Stimulated activated naive CD8-positive, alpha-beta T cell treated with anti-CD3 and anti-CD28 coated beads, Interleukin-15, Interleukin-2, amounts not matched to agents 100 U/mL and 50 U/mL, for 24 hours (primary cell): ENCODE measurements at regions not wholly inside any gene's neighbourhood (a gene's known extent, or its start where the extent isn't known, plus 50 kb on each side); places are given as distances from the start of the nearest gene placed in this dataset.
"Not testable (repeated sequence)": the region's sequence is repeated elsewhere in the genome, so short reads cannot be mapped to it uniquely, and the experiment has no call there.

Source experiments
- ATAC-seq: fragments of 150-1000 bp; cut with Tn5 transposase; one replicate; pipeline ENCODE4 v1.10.0; 2021
- DNase-seq: peaks from one replicate; pipeline ENCODE4 v3.0.0; 2021

GRCh38 chr9:16276866-16277265, 593.6 kb downstream of the BNC2 start:
- DNase-seq (no peak), ATAC-seq (no peak)

- ATAC-seq (no peak), DNase-seq (no peak)
Observed at GRCh38 chr9:16277471-16277960, 593.0 kb downstream of the BNC2 start.

DNA sequence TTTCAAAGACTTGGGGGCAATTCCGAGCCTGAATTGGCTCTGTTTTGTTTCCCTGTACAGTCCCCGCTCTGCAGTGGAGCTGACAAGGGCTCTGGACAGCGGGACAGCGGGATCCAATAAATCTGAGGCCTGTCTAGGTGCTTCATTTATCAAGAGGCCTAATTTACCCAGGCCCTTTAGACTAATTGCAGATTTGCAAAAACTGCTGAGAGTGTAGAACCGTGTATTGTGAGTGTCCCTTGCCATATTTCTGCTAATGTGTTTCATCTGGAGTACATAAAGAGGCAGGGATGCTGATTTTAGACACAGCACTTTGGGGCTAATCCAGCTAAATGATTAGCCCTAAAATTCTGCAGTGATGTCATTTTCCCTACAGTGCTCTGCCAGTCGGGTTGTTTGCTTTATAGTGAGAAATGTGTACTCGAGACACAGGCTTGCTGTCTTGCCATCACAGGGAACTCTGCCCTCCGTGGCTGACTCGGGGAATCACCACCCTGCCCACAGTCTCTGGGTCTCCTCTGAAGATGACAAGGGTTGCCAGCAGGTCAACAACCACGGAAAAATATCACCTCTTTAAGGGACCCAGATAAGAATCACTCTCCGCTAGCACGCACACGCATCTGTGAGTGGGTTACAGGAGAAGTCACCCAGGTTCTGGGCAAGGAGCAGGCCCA, 592.0 kb downstream of the BNC2 start:
- no peak for ATAC-seq
- DNase-seq, result no peak

GRCh38 chr9:16281707-16282106, 588.8 kb downstream of the BNC2 start:
- ATAC-seq, result no peak
- DNase-seq, result no peak

DNA sequence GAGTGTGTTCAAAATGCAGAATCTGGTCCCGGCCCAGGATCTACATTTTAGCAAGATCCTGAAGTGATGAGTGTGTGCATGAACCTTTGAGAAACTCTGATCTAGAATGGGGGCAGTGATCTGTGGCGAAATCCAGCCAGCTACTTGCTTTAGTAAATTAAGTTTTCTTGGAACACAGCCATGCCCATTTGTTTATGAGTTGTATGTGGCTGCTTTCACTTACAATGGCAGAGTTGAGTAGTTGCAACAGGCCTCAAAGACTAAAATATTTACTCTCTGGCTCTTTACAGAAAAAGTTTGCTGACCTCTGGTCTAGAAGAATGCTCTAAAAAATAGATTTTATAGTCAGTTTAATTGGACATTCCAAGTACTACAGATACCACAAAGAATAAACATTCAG, 588.3 kb downstream of the BNC2 start:
- DNase-seq (no peak), ATAC-seq (no peak)

DNA sequence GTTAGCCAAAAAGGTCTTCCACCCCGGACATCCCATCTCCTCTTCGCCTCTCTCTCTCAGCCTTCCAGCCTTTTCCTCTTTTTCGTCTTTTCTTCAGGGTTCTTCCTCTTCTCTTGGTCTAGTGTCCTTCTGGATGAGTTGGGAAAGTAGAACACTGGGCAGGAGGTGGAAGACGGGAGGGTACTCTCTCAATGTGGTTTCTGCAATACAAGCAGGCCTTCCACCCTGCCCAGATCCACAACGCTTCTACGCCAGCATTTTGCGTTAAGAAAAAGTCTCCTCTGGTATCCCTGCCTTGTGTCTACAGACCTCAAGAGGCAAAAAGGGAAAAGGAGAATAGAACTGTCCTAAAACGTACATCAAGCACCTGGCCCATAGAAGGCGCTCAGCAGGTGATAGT, 587.8 kb downstream of the BNC2 start:
- DNase-seq, result no peak
- ATAC-seq, result no peak

- DNase-seq, result no peak
- ATAC-seq, result no peak
Observed at GRCh38 chr9:16286160-16286559, 584.3 kb downstream of the BNC2 start.

DNA sequence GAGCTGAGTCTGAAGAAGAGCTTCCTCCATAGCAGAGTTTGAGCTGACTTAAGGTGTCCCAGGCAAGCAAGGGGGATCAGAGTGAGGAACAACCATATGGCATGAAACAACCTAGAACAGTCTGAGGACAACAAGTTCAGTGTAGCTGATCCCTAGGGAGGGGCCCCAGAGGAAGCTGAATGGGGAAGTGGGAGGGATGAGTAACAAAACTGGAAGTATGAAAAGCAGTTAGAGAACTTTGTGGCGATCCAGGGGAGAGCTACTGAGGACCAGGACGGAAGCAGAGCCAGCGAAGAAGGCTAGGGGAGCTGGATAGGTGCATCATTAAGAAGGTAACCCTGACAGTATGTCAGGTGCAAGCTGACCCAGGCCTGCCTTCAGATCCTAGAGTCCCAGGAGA, 580.8 kb downstream of the BNC2 start:
- DNase-seq (no peak), ATAC-seq (no peak)

- ATAC-seq (no peak), DNase-seq (no peak)
Observed at GRCh38 chr9:16290169-16290568, 580.3 kb downstream of the BNC2 start.

DNA sequence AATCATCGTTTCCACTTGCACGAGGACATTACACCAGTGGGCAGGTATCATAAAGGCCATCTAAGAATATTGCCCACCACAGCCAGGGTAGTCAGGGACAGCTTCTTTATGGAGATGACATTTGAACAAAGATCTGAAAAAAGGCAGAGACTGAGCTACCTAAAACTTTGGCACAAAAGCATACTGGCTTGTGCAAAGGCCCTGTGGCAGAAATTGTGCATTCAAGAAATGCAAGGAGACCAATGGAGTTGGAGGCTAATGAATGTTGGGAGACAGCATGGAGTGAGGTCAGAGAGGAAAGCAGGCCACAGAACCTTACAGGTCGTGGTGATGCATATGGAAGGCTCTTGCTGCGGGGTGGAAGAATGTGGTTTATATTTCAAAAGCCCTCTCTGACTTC, 578.5 kb downstream of the BNC2 start:
- ATAC-seq (no peak), DNase-seq (no peak)

DNA sequence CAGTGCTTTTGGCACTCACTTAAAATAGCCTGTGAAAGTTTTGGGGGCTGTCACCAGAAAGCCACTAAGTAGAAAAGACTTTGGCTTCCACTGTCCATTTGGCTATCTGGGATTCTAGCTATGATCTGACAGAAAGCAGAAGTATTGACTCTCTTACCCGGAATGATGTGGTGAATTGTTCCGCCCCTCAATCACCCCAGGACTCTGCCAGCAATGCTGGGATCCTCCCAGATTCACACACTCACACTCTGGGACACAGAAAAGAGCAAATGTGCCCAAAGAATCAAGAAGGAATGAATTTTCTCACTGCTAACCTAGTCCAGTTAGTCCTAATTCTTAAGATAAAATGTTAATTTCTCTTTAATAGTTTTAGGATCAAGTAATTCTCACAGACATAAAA, 576.9 kb downstream of the BNC2 start:
- DNase-seq, result no peak
- ATAC-seq, result no peak

DNA sequence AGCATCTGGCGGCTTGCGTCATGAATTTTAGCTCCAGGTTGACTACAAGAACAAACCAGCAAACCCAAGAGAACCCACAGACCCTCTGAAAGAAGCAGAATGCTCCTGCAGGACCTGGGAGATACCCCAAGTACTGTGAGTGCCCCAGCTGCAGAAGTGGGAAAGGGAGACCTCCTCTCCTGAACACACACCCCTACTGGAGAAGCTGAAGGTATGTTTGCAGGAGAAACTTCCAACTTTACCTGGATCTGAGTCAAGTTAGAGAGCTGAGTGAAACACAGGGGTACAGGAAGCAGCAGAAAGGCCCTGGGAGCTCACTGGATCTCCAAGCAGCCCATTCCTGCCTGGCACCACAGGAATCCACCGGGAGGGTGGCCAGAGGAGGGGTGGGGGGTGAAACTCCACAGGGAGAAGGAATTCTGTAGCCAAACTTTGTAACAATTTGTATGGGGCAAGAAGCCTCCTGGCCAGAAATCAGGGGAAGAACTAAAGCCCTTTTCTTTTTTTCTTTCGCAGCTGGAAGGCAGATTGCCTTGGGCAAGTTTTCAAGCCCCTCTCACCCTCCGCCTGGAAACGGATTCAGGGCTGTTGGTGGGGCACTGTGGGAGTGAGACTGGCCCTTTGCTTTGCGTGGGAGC, 576.2 kb downstream of the BNC2 start:
- no peak for DNase-seq

GRCh38 chr9:16294940-16295339, 575.5 kb downstream of the BNC2 start:
- not testable (repeated sequence) for ATAC-seq, DNase-seq

More for the DNA sequence above, 576.2 kb downstream of the BNC2 start:
- ATAC-seq, result no peak

GRCh38 chr9:16299368-16299767, 571.1 kb downstream of the BNC2 start:
- DNase-seq, ATAC-seq: not testable (repeated sequence)

GRCh38 chr9:16303506-16303905, 567.0 kb downstream of the BNC2 start:
- DNase-seq (no peak), ATAC-seq (no peak)

DNA sequence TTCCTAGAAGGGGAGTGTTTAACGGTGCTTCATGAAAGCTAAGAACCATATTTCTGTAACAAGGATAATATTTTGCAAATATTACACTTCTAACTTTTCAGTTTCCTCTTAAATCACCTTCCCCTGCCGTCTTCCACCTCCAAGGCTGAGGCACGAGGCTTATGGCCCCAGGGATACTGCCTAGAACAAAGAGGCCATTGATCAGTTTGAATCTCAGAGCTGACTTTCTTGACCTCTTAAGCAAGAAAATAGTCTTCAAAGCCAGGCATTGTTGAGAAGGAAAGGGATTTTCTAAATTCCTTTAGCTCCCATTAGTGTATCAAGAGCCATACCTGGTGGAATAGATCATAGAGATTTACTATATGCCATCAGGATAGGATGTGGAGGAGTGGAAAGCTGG, 566.2 kb downstream of the BNC2 start:
- DNase-seq (no peak), ATAC-seq (no peak)

- DNase-seq (no peak), ATAC-seq (no peak)
Observed at GRCh38 chr9:16306586-16306985, 563.9 kb downstream of the BNC2 start.

GRCh38 chr9:16307626-16308195, 562.8 kb downstream of the BNC2 start:
- DNase-seq (no peak), ATAC-seq (no peak)

DNA sequence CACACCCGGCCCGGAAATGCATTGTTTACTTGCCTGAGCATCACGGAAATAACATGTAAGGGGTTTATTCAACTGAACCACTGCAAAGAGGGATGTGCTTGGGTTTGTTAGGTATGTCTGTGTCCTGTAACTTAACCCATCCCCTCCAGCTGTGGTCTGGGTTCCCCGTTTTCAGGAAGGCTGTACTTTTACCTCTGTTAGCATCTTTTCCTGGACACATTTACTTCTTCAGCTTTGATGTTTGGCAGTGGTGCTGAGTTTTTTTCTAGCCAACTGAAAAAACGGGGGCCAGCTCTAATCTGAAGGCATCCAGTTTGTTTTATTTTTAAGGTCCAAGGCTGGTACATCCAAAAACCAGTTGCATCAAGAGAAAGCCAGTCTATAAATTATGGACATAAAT, 561.8 kb downstream of the BNC2 start:
- ATAC-seq (no peak), DNase-seq (no peak)

DNA sequence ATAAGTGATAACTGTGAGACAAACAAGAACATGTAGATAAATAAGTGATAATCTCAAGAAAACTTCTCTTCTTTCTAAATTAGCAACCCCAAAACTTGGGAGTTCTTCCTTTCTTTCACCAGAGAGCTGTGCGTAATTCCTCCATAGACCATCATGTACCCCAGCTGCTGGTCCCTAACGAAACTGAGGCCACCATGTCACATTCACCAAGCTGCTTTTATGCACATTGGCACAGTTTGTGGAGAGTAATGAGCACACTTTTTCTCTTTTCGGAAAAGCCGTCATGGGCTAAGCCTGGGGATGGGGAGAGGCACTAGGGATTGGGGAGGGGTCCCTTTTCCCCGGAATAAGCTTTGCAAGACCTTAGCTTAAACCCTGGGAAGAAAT, 561.4 kb downstream of the BNC2 start:
- no peak for ATAC-seq
- DNase-seq, result no peak

- DNase-seq, result no peak
- ATAC-seq, result no peak
Observed at GRCh38 chr9:16309469-16310271, 560.8 kb downstream of the BNC2 start.

- ATAC-seq (no peak), DNase-seq (no peak)
Observed at GRCh38 chr9:16310278-16311110, 560.0 kb downstream of the BNC2 start.
